ENCODE measurements at regions not wholly inside any gene's neighbourhood (a gene's known extent, or its start where the extent isn't known, plus 50 kb on each side); places are given as distances from the start of the nearest gene placed in this dataset.

GRCh38 chr4:24044610-24045589 lies 155.1 kb upstream of the PPARGC1A start:
- no peaks in the 10 kb centered on the region for H3K27me3 ChIP-seq
- no peak overlapping the region for H3K4me3 ChIP-seq
- no peaks in the 10 kb centered on the region for H3K36me3 ChIP-seq (ENCODE audit: low read depth, missing control alignments)
- intact Hi-C loops (cut with DNase I; ENCODE audit: low total_unique reads), result no loop called here
- H3K27ac ChIP-seq, result no peak overlapping the region
- no peaks in the 10 kb centered on the region for H3K4me1 ChIP-seq
- H3K9me3 ChIP-seq, result no peaks in the 10 kb centered on the region
- TF ChIP-seq CTCF (IDR thresholded peaks at IDR 0.05), result no peak
- TF ChIP-seq POLR2A (IDR thresholded peaks at IDR 0.05), result no peak
- 81 to 83% methylated on average over 5 of the region's 5 CpGs for WGBS, 2 donors
- no peak for DNase-seq

DNA sequence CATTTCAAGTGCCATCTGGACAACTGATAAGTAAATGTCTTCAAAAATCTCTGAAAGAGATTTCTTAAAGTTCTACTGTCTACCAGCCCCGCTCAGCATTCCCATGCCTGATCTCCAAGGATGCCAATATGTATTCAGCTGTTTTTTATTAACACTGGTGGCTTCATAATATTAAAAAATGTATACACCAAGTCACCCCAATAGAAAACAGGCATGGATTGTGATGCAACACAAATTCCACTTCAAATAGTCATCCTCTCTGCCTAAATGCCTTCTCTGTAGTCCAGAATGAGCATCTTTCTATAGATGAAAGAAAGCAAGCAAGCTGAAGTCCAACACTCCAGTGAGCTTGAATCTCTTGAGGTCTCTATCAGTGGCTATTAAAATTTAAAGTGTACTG lies 152.2 kb upstream of the PPARGC1A start:
- DNase-seq, result no peak

DNA sequence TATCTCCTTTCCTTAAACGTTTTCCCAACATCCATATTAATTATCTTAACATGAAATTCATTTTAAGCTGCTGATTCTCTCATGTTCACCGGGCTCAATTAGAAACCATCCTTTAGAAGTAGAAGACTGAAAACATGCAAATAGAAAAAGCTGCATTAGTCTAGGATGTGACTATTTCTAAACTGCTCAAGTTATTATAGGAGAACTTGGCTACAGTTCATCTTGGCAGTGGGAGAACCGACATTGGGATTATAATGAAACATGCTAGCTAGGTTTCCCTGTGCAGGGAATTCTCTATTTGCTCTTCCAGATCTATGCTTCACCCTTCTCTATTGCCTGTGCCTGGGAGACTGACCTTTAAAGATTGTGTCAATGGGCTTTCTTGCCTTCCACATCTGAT lies 151.0 kb upstream of the PPARGC1A start:
- TF ChIP-seq CTCF (IDR thresholded peaks at IDR 0.05) (no peak), POLR2A (IDR thresholded peaks at IDR 0.05) (no peak)
- H3K27me3 ChIP-seq, result no peaks in the 10 kb centered on the region
- no peaks in the 10 kb centered on the region for H3K9me3 ChIP-seq
- no peak overlapping the region for H3K27ac ChIP-seq
- H3K36me3 ChIP-seq (ENCODE audit: low read depth, missing control alignments), result no peaks in the 10 kb centered on the region
- intact Hi-C loops (cut with DNase I; ENCODE audit: low total_unique reads), result no loop called here
- no peaks in the 10 kb centered on the region for H3K4me1 ChIP-seq
- WGBS, 2 donors, result 48 to 61% methylated on average over 3 of the region's 3 CpGs
- no peak overlapping the region for H3K4me3 ChIP-seq
- no peak for DNase-seq

More for the DNA sequence above, 152.2 kb upstream of the PPARGC1A start:
- Histone ChIP-seq H3K9me3 (no peaks in the 10 kb centered on the region), H3K27me3 (no peaks in the 10 kb centered on the region), H3K4me1 (no peaks in the 10 kb centered on the region), H3K4me3 (no peak overlapping the region), H3K36me3 (ENCODE audit: low read depth, missing control alignments) (no peaks in the 10 kb centered on the region), H3K27ac (no peak overlapping the region)
- WGBS, 2 donors, result 100% methylated on average over 1 of the region's 1 CpG
- intact Hi-C loops (cut with DNase I; ENCODE audit: low total_unique reads), result no loop called here
- no peak for TF ChIP-seq CTCF (IDR thresholded peaks at IDR 0.05)
- no peak for TF ChIP-seq POLR2A (IDR thresholded peaks at IDR 0.05)

- no peaks in the 10 kb centered on the region for H3K9me3 ChIP-seq
- DNase-seq, result no peak
- H3K27ac ChIP-seq, result no peak overlapping the region
- no peaks in the 10 kb centered on the region for H3K4me1 ChIP-seq
- no peaks in the 10 kb centered on the region for H3K36me3 ChIP-seq (ENCODE audit: low read depth, missing control alignments)
- no peak overlapping the region for H3K4me3 ChIP-seq
- intact Hi-C loops (cut with DNase I; ENCODE audit: low total_unique reads), result no loop called here
- WGBS, 2 donors, result 86 to 89% methylated on average over 5 of the region's 5 CpGs
- H3K27me3 ChIP-seq, result no peaks in the 10 kb centered on the region
- TF ChIP-seq CTCF (IDR thresholded peaks at IDR 0.05) (no peak), POLR2A (IDR thresholded peaks at IDR 0.05) (no peak)
These were observed 143.8 kb upstream of the PPARGC1A start for GRCh38 chr4:24033626-24034025.
